ENCODE measurements at regions not wholly inside any gene's neighbourhood (a gene's known extent, or its start where the extent isn't known, plus 50 kb on each side); places are given as distances from the start of the nearest gene placed in this dataset.

DNA sequence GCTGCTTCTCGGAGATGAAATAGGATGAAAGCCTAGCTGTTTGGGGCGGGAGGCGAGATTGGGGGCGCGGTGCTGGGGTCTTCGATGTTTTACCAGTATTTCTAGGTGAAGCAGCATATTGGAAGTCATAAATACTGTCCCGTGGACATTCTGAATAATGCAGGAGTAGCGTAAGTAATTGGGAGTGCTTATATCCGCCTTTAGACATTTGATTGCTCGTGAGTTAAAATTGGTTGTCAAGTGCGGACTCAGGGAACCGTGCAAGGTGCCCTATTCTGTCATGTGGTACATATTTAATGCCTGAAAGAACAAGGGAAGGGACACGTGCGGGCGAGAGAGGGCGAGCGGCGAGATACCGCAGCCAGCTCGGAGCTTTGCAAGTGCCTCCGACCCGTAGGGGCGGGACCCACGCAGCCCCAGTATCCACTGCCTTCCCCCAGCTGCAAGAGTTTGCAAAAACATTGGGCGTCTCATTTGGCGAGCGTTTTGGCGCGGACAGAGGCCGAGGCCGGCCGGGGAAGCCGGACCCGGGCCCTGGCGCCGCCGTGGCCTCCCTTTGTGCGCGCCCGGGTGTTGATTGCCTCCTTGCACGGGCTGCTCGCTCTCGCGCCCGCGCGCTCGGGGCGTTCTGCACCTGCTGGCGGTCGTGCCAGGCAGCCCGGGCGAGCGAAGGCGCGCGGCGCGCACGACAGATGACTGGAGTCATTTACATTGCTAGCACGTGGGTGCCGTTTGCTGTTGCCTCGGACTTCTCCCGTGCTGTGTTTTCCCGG is 849.8 kb upstream of the RBFOX1 start:
- no peak for ATAC-seq
- no peak for DNase-seq (ENCODE audit: low spot score)

DNA sequence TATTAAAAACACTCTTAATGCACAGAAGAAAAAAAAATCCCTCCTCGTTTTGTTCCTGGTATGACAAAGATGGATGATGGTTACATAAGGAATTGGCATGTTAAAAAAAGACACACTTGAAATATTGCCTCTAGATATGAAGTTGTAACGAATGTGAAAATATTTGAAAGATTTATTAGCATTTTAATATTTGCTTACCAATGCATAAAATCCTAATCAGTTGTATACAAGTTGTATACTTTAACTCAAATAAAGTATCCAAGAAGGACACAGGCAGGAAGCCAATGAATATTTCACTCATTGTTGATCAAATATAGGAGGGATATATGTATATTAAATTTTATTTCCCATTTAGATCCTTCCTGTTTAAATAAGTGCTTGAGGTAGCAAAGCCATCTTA is 850.8 kb upstream of the RBFOX1 start:
- DNase-seq (ENCODE audit: low spot score) (no peak), ATAC-seq (no peak)

DNA sequence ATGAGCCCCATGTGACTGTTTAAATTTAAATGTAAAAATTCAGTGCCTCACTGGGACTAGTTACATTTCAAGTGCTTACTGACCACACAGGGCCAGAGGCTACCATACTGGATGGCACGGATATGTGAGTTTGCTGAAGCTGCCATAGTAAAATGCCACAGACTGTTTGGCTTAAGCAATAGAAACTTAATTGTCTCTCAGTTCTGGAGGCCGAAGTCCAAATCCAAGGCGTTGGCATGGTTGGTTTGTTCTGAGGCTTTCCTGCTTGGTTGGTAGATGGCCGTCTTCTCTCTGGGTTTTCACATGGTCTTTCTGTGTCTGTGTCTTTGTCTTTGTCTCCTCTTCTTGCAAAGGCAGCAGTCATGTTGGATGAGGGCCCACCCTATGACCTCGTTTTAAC is 878.9 kb upstream of the RBFOX1 start:
- DNase-seq (ENCODE audit: low spot score), result no peak
- no peak for ATAC-seq

DNA sequence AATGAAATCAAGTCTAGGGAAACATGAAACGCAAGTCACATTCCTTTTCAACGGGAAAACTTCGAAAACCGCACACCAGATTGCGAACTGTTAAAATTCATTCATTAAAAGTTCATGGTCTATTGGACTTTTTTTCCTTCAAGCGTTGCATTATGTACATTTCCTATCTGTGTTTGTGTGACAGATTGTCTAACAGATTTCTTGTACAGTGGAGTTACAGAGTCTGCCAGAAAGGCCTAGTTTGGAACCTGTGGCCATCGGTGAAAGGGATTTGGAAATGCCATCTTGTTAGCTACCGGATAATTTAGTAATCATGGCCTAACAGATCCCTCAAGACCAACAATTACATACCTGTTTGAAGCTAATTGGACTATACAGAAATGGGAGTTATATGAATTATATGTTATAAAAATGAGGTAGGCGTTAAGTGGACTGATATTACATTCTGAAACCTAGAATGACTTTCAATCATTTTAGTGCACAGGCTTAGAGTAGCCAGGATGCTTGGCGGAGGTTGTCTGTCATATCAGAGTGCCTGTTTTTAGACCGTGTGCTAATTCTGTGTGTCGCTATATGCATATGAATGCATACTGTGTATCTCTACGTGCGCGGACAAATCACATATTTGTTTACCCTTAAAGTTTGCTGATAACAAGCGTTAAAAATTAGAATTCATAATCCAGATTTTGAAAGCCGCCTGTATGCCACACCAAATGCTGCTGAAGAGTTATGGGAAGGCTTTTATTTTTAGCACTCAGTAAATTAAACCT is 885.4 kb upstream of the RBFOX1 start:
- DNase-seq (ENCODE audit: low spot score), result no peak
- no peak for ATAC-seq

DNA sequence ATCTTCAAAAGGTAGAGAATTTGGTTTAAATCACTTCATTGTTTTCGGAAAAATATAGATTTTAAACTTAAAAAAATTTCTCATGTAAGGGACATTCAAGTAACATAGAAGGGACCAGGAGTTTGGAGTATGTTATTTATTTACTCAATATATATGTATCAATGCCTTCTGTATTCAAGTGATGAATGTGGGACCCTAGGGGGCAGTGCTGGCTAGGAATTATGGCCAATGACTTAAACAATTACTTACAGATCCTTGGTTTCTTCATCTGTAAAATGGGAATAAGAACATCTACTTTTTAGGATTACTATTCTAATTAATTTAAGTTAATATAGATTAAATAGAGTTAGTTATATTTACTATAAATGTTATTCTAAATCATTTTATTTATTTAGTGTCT is 886.3 kb upstream of the RBFOX1 start:
- no peak for ATAC-seq
- no peak for DNase-seq (ENCODE audit: low spot score)

- ATAC-seq, result no peak
- DNase-seq (ENCODE audit: low spot score), result no peak
Measured at GRCh38 chr16:6439129-6439528, 893.5 kb upstream of the RBFOX1 start.

DNA sequence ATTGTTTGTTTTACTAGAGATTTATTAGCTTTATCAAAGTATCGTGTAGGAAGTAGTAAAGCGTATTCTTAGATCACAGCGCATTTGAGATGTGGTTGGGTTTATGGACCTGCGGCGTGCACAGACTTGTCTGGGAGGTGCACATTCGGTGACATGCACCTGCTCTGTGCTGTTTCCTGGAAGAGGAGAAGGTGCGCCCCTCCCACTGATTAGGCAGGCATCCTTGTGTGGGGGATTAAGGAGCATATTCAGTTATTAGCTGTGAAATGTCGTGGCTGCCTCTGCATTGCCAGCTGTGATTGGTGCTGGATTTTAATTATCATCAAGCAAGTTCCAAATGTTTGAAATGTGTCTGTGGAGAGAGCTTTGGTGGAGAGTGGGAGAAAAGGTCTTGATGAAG is 903.8 kb upstream of the RBFOX1 start:
- DNase-seq (ENCODE audit: low spot score) (no peak), ATAC-seq (no peak)

GRCh38 chr16:6427621-6428020 is 905.0 kb upstream of the RBFOX1 start:
- DNase-seq (ENCODE audit: low spot score), result no peak
- ATAC-seq, result no peak

DNA sequence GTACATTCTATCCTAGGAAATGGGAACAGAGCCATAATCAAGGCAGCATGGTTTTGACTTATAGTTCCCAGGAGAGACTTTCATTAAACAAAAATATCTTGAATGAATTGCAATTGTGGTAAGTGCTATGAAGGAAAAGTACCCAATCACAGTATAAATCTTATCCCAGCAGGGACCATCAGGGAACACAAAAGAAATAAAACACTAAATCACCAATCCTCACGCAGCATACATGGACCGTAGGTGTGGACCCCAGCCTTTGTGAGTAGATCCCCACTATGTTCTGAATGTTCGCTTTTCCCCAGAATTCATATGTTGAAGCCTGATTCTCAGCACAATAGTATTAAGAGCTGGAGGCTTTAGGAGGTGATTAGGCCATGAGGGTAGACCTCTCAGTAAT is 925.0 kb upstream of the RBFOX1 start:
- no peak for ATAC-seq
- DNase-seq (ENCODE audit: low spot score), result no peak

GRCh38 chr16:6406028-6406427 is 926.6 kb upstream of the RBFOX1 start:
- ATAC-seq (no peak), DNase-seq (ENCODE audit: low spot score) (no peak)

- ATAC-seq (no peak), DNase-seq (ENCODE audit: low spot score) (no peak)
Measured at GRCh38 chr16:6382924-6383459, 949.7 kb upstream of the RBFOX1 start.

DNA sequence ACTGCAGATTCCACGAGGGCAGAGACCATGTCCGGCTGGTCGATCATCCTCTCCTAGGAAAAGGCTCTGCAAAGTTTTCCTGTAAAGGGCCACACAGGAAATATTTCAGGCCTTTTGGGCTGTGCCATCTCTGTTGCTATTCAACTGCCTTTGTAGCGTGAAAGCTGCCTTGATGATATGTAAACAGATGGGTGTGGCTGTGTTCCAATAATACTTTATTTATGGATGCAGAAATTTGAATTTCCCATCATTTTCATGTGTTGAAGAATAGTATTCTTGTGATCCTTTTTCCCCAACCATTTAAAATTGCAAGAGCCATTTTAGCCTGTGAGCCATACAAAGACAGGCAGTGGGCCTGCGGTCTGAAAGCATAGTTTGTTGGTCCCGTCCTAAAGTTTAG is 950.7 kb upstream of the RBFOX1 start:
- DNase-seq (ENCODE audit: low spot score), result no peak
- no peak for ATAC-seq

GRCh38 chr16:6377956-6378355 is 954.7 kb upstream of the RBFOX1 start:
- ATAC-seq (no peak), DNase-seq (ENCODE audit: low spot score) (no peak)

DNA sequence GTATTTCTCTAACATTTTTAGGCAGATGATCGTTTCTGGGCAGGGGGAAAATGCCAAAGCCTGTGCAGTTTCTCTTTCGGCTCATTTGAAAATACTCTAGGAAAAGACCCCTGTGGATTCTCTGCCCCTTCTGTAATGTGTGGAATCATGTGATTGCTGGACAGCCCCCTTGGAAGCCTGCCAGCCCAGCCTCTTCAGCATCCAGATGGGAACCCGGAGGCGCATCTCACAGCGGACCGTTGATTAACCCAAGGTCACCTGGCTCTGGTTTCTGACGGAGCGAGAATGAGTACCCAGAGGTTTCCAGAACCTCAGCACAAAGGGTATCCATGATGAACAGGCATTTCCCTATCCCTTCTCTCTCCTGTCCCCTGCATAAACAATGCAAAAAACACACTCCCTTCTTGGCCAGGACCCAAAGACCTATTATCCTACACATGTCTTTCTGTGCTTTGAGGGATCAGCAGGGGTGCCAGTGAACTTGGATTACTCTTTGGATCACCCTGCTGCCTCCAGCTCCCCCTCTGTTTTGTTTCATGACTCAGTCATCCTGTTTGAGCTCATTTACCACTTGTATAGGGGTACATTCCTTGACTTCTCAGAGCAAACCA is 957.1 kb upstream of the RBFOX1 start:
- DNase-seq (ENCODE audit: low spot score) (no peak), ATAC-seq (no peak)

- DNase-seq (ENCODE audit: low spot score), result no peak
- ATAC-seq, result no peak
Measured at GRCh38 chr16:6374821-6375220, 957.8 kb upstream of the RBFOX1 start.

DNA sequence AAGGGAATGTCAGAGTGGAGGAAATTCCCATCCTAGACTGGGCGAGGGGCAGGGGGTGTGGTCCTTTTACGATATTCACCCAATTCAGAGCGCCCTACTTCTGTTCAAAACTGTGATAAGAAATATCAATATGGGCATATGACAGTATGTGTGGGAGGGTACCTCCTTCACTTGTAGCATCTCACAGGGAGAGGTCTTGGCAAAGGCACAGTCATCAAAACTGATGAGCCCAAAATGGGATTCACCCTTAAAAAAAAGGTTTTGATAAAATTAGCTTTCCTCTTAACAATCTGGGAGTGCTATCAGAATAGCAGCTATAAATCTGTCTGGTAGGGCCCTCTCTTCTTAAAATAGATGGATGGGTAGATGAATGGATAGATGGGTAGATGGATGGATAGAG is 967.8 kb upstream of the RBFOX1 start:
- no peak for ATAC-seq

GRCh38 chr16:6363896-6364607 is 968.6 kb upstream of the RBFOX1 start:
- ATAC-seq, result no peak
- DNase-seq (ENCODE audit: low spot score), result no peak

More for the DNA sequence above, 967.8 kb upstream of the RBFOX1 start:
- no peak for DNase-seq (ENCODE audit: low spot score)

GRCh38 chr16:6363396-6363795 is 969.2 kb upstream of the RBFOX1 start:
- no peak for ATAC-seq
- no peak for DNase-seq (ENCODE audit: low spot score)

- ATAC-seq (no peak), DNase-seq (ENCODE audit: low spot score) (no peak)
Measured at GRCh38 chr16:6362321-6362720, 970.3 kb upstream of the RBFOX1 start.

GRCh38 chr16:6360641-6361040 is 972.0 kb upstream of the RBFOX1 start:
- no peak for ATAC-seq
- no peak for DNase-seq (ENCODE audit: low spot score)

- ATAC-seq, result no peak
- no peak for DNase-seq (ENCODE audit: low spot score)
Measured at GRCh38 chr16:6356911-6357310, 975.7 kb upstream of the RBFOX1 start.
